Smooth muscle cell (in vitro differentiated cells): ENCODE measurements at regions not wholly inside any gene's neighbourhood (a gene's known extent, or its start where the extent isn't known, plus 50 kb on each side); places are given as distances from the start of the nearest gene placed in this dataset.
"Not testable (repeated sequence)": the region's sequence is repeated elsewhere in the genome, so short reads cannot be mapped to it uniquely, and the experiment has no call there.

Experiments used
- DNase-seq: peaks from one replicate; lab custom pipeline; 2025; ENCODE audit not compliant: unreplicated experiment; lab: John Stamatoyannopoulos, UW
- H2AFZ ChIP-seq: fragments of 200-600 bp; sonication (generic); 2 replicates; pipeline ENCODE4 v1.6.0; 2016; ENCODE audit warnings: antibody characterized with exemption, low read depth, mild to moderate bottlenecking
- H3F3A ChIP-seq: fragments of 200-600 bp; sonication (generic); 2 replicates; pipeline ENCODE4 v1.6.0; 2017; ENCODE audit warnings: antibody characterized with exemption, low read depth
- H3K27ac ChIP-seq: fragments of 200-600 bp; sonication (generic); 2 replicates; pipeline ENCODE4 v1.5.1; 2016; ENCODE audit warnings: low read depth, mild to moderate bottlenecking
- H3K27me3 ChIP-seq: fragments of 200-600 bp; sonication (generic); 2 replicates; pipeline ENCODE4 v1.6.1; 2016; ENCODE audit warnings: low read depth, mild to moderate bottlenecking
- H3K36me3 ChIP-seq: fragments of 200-600 bp; sonication (generic); 2 replicates; pipeline ENCODE4 v1.5.1; 2016; ENCODE audit warnings: low read depth
- H3K4me1 ChIP-seq: fragments of 200-600 bp; sonication (generic); 2 replicates; pipeline ENCODE4 v1.5.1; 2016; ENCODE audit warnings: low read depth
- H3K4me2 ChIP-seq: fragments of 200-600 bp; sonication (generic); 2 replicates; pipeline ENCODE4 v1.6.0; 2016; ENCODE audit warnings: mild to moderate bottlenecking
- H3K4me3 ChIP-seq: fragments of 200-600 bp; sonication (generic); 2 replicates; pipeline ENCODE4 v1.5.1; 2016; ENCODE audit warnings: mild to moderate bottlenecking
- H3K79me2 ChIP-seq: fragments of 200-600 bp; sonication (generic); 2 replicates; pipeline ENCODE4 v1.6.0; 2016; ENCODE audit warnings: low read depth, mild to moderate bottlenecking
- H3K9ac ChIP-seq: fragments of 200-600 bp; sonication (generic); 2 replicates; pipeline ENCODE4 v1.6.0; 2016; ENCODE audit warnings: low read depth
- H3K9me3 ChIP-seq: fragments of 200-600 bp; sonication (generic); replicated peaks from 2 replicates; pipeline ENCODE4 v1.5.1; 2016; ENCODE audit warnings: low read depth
- H4K20me1 ChIP-seq: fragments of 200-600 bp; sonication (generic); 2 replicates; pipeline ENCODE4 v1.6.0; 2016; ENCODE audit warnings: low read depth
- CTCF ChIP-seq: fragments of 200-600 bp; sonication (generic); IDR thresholded peaks from 2 replicates; pipeline ENCODE4 v1.5.1; 2017; ENCODE audit warnings: borderline replicate concordance, mild to moderate bottlenecking, antibody characterized with exemption; ENCODE audit not compliant: insufficient read depth, poor library complexity, severe bottlenecking
- whole genome bisulfite sequencing: methylation state at CpG from one replicate; pipeline ENCODE4 v1.1.7; 2016; ENCODE audit warnings: low lambda C conversion rate; 5-methylcytosine and 5-hydroxymethylcytosine counted together

GRCh38 chr5:29190398-29190797, 2003.1 kb upstream of the CDH6 start:
- not testable (repeated sequence) for H3K4me3 ChIP-seq, H3K27ac ChIP-seq, H4K20me1 ChIP-seq, H3K4me1 ChIP-seq, DNase-seq, H3K9ac ChIP-seq, H3K4me2 ChIP-seq, H3K27me3 ChIP-seq, H3K79me2 ChIP-seq, H3K9me3 ChIP-seq, H2AFZ ChIP-seq, H3F3A ChIP-seq, H3K36me3 ChIP-seq
- 100% methylated on average over 1 of the region's 1 CpG for WGBS

- H3K9ac ChIP-seq, H3K79me2 ChIP-seq, H3K36me3 ChIP-seq, H3K4me1 ChIP-seq, H3K27me3 ChIP-seq, H3K4me3 ChIP-seq, H2AFZ ChIP-seq, H3K27ac ChIP-seq, H3K4me2 ChIP-seq, H4K20me1 ChIP-seq, H3K9me3 ChIP-seq, H3F3A ChIP-seq, DNase-seq: not testable (repeated sequence)
- WGBS, result 84% methylated on average over 5 of the region's 5 CpGs
These were observed 2007.1 kb upstream of the CDH6 start for GRCh38 chr5:29186380-29186779.

- Histone ChIP-seq H3F3A (no peaks in the 10 kb centered on the region), H3K4me3 (no peak overlapping the region), H2AFZ (no peak overlapping the region), H3K4me1 (no peaks in the 10 kb centered on the region), H3K9me3 (no peaks in the 10 kb centered on the region), H3K4me2 (no peak overlapping the region), H3K9ac (no peak overlapping the region), H3K27ac (no peak overlapping the region), H3K79me2 (no peaks in the 10 kb centered on the region), H4K20me1 (no peaks in the 10 kb centered on the region), H3K27me3 (no peaks in the 10 kb centered on the region), H3K36me3 (no peaks in the 10 kb centered on the region)
- WGBS, result 92% methylated on average over 1 of the region's 1 CpG
- TF ChIP-seq CTCF, result no peak
- DNase-seq, result no peak
These were observed 2007.9 kb upstream of the CDH6 start for GRCh38 chr5:29185558-29185957.

- Histone ChIP-seq H3K9ac (no peak overlapping the region), H3K27me3 (no peaks in the 10 kb centered on the region), H3K36me3 (no peaks in the 10 kb centered on the region), H3K9me3 (no peaks in the 10 kb centered on the region), H4K20me1 (no peaks in the 10 kb centered on the region), H3K4me3 (no peak overlapping the region), H3K79me2 (no peaks in the 10 kb centered on the region), H3F3A (no peaks in the 10 kb centered on the region), H2AFZ (no peak overlapping the region), H3K4me2 (no peak overlapping the region), H3K4me1 (no peaks in the 10 kb centered on the region), H3K27ac (no peak overlapping the region)
- DNase-seq, result no peak
- no peak for TF ChIP-seq CTCF
- 70% methylated on average over 1 of the region's 1 CpG for WGBS
These were observed 2017.7 kb upstream of the CDH6 start for GRCh38 chr5:29175774-29176173.

- Histone ChIP-seq H3K4me2 (no peak overlapping the region), H2AFZ (no peak overlapping the region), H3K27ac (no peak overlapping the region), H3K9ac (no peak overlapping the region), H3K4me1 (peaks cover 4% of the 10 kb centered on the region), H3K36me3 (no peaks in the 10 kb centered on the region), H3K9me3 (no peaks in the 10 kb centered on the region), H3K27me3 (no peaks in the 10 kb centered on the region), H4K20me1 (no peaks in the 10 kb centered on the region), H3F3A (no peaks in the 10 kb centered on the region), H3K4me3 (no peak overlapping the region), H3K79me2 (no peaks in the 10 kb centered on the region)
- no peak for DNase-seq
- no peak for TF ChIP-seq CTCF
- 96% methylated on average over 1 of the region's 1 CpG for WGBS
These were observed 2022.9 kb upstream of the CDH6 start for GRCh38 chr5:29170599-29170998.
